ENCODE measurements at regions not wholly inside any gene's neighbourhood (a gene's known extent, or its start where the extent isn't known, plus 50 kb on each side); places are given as distances from the start of the nearest gene placed in this dataset.

GRCh38 chr16:13394488-13394887 is 493.1 kb downstream of the SHISA9 start:
- no peak for DNase-seq

- no peak for DNase-seq
Measured at GRCh38 chr16:13397126-13397525, 495.7 kb downstream of the SHISA9 start.

DNA sequence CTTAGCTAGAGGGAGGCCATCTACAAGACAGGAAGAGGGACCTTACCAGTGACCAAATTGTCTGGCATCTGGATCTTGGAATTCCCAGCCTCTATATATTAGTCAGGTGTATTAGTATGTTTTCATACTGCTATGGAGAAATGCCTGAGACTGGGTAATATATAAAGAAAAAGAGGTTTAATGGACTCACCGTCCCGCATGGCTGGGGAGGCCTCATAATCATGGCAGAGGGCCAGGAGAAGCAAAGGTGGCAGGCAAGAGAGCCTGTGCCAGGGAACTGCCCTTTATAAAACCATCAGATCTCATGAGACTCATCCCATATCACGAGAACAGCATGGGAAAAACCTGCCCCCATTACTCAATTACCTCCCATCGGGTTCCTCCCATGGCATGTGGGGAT is 500.2 kb downstream of the SHISA9 start:
- no peak for DNase-seq

- no peak for DNase-seq
Measured at GRCh38 chr16:13402601-13403000, 501.2 kb downstream of the SHISA9 start.

GRCh38 chr16:13403326-13403725 is 501.9 kb downstream of the SHISA9 start:
- DNase-seq = no peak

DNA sequence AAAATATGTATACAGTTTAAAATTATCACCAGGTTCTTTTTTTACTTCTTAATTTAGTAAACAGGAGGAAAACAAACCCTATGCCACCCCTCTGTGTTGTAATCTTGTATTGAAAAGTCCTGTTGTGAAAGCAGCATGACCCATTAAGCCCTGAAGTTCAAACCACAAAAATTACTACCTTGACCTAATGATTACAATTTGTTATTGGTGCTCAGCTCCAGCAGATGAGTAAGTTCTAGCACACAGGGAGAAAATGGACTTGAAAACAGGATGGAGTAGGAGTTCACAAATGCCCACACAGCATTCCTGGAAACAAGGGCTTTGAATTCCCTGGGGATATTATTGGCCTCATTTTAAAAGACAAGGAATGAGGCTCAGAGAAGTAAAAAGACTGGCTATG is 505.8 kb upstream of the ERCC4 start:
- no peak for DNase-seq

GRCh38 chr16:13419589-13419988 is 500.4 kb upstream of the ERCC4 start:
- no peak for DNase-seq

- no peak for DNase-seq
Measured at GRCh38 chr16:13421726-13422125, 498.2 kb upstream of the ERCC4 start.

DNA sequence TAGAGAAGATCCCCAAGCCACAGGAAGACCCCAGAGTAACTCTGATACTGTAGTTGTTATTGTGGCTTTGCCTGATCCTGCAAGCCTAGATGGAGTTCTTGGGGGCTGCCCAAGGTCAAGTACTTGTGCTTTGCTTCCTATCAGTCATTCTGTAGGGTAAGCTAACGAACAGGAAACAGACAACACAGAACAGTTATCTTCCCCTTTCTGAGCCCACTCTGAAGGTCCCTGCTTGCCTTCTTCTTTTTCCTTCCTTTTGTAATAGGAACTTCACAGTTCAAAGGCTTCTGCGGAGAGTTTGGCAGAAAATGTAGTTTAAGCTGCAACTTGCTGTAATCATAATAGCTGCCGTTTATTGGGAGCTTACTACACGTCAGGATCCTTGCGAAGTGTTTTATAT is 494.1 kb upstream of the ERCC4 start:
- peak; percentile 1 to 87 for DNase-seq

- peak in 1 of 2 donors; percentile 8 for DNase-seq
Measured at GRCh38 chr16:13426269-13426668, 493.7 kb upstream of the ERCC4 start.

DNA sequence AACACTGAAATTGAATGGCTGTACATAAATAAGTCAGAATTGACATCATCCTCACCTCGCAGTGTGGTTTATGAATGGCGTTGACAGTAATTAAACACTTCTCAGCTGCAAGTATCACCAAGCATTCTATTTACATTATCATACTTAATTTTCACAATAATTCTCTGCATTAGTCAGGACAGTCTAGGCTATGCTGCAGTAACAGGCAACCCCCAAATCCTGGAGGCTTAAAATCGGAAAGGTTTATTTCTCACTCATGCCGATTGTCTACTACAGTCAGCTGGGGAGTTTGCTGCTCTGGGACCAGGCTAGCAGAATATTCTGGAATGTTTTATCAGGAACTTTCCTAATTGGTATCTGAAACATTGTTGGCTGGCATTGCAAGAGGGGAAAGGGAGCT is 493.2 kb upstream of the ERCC4 start:
- DNase-seq = no peak

DNA sequence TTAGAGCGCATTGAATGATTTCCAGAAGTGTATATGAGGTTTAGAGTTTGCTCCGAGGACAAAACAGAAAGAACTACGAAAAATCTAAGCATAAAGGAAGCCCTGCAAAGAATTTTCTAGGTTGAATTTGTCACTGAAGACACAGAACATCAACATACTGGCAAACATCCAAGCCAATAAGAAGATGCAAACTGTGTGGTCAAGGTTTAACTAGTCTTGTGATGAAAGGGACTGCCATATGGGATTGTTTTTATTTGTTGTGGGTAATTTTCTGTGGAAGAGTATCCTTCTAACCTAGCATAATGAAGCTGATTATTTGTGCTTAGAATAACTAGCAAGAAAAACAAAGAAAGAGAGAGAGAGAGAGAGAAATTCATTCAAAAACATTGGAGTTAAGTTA is 492.0 kb upstream of the ERCC4 start:
- DNase-seq = no peak

- DNase-seq = no peak
Measured at GRCh38 chr16:13429416-13429815, 490.5 kb upstream of the ERCC4 start.

DNA sequence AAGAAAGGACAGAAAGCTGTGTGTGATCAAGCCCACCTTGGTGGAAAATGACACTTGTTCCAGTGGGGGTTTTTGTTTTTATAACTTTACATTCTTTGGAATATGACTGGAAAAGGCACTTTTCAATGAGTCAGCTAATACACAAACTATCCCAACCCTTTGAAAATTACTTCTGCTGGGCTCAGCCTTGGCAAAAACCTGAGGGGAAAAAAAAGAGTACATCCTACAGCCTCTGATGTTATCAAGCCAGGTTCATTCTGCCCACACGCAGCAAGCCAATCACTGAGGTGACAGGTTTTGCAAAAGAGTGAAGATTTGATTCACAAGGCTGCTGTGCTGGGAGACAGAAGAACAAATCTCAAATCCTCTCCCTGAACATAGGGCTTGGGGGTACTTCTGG is 484.5 kb upstream of the ERCC4 start:
- no peak for DNase-seq

DNA sequence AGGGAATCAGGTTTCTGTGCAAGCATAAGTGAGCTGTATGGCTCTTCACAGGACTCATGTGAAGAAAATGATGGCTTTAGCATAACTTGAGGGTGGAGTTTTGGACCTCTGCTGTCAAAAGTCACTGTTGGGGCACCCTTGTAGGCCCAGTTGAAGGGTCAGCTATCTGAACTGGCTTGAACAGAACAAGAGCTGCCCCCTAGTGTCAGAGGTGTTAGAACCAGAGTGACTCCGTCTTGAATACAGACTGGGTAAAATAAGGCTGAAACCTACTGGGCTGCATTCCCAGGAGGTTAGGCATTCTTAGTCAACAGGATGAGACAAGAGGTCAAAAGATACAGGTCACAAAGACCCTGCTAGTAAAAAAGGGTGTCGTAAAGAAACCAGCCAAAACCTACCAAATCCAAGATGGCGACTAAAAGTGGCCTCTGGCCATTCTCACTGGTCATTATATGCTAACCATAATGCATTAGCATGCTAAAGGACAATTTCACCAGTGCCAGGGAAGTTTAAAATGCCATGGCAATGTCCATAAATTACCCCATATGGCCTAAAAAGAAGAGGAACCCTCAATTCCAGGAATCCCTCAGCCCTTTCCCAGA is 484.0 kb upstream of the ERCC4 start:
- no peak for DNase-seq

- DNase-seq = peak in 1 of 2 donors; percentile 89
Measured at GRCh38 chr16:13436641-13437412, 483.1 kb upstream of the ERCC4 start.

GRCh38 chr16:13437413-13437795 is 482.6 kb upstream of the ERCC4 start:
- DNase-seq = no peak

GRCh38 chr16:13438064-13438463 is 481.9 kb upstream of the ERCC4 start:
- DNase-seq = no peak

DNA sequence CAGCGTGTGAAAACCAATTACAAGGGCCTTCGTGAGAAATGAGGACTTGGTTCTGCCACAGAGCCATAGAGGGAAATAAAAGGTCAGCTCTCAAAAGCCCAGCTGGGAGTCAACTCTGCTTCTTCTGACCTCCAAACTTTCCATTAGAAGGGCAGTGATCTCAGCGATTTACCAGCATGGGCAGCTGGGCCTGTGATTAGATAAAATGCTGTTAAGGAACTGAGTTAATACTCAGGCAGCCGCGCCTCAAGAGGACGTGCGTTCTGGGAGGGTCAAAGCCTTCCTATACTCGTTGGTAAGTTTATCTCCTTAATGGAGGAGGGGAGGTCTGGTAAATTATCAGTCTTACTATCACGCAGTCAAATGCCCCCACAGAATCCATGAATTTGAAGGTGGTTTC is 480.2 kb upstream of the ERCC4 start:
- no peak for DNase-seq

- no peak for DNase-seq
Measured at GRCh38 chr16:13441675-13442074, 478.3 kb upstream of the ERCC4 start.

DNA sequence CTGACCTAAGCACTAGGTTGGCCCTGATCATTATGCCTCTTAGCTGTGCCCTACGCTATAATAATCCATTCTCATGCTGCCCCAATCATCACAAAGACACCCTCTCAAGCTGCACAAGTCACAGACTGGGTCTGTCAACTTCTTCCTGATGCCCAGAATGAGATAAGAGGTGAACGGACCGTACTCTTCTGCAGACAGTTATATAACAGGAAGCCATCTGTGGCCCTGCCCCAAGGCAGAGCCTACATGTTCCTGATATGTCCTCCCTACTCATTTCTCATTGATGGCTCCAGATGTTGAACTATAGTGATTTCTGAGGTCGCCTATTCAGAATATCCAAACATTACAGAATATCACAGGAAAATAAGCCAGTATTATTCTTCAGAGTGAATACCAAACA is 471.6 kb upstream of the ERCC4 start:
- peak in 1 of 2 donors; percentile 87 for DNase-seq

DNA sequence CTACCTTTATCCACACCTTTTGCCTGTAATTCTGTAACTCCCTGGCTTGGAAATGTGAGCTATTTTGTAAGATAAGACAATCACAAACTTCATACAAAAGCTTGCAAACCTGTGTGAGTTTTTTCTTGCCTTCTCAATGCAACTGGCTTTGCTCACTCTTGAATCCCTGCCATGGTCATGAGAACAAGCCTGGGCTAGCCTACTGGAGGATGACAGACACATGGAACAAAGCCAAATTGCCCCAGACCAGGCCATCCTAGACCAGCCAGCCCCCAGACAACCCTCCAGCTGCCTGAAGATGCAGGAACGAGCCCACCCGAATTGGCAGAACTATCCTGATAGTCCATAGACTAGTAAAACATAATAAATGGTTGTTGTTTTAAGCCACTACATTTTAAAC is 466.6 kb upstream of the ERCC4 start:
- no peak for DNase-seq

GRCh38 chr16:13453938-13454553 is 465.9 kb upstream of the ERCC4 start:
- peak in 1 of 2 donors; percentile 29 for DNase-seq

GRCh38 chr16:13463619-13464018 is 456.3 kb upstream of the ERCC4 start:
- DNase-seq = no peak

Measured in bone marrow (tissue), 2 donors.